Activated T-helper 2 cell treated with anti-CD3 and anti-CD28 coated beads, Interferon-gamma antibody, Interleukin-2, Interleukin-4, amounts not matched to agents 10 μg/mL and 5 μg/mL and 100 μg/mL, durations not matched to agents 14 hours and 24 hours and 36 hours (primary cell): ENCODE measurements at regions not wholly inside any gene's neighbourhood (a gene's known extent, or its start where the extent isn't known, plus 50 kb on each side); places are given as distances from the start of the nearest gene placed in this dataset.

Experiments
- DNase-seq: peaks from one replicate; pipeline ENCODE4 v3.0.0; 2021; ENCODE audit warnings: low spot score
- H3K27ac Mint-ChIP-seq: one replicate; pipeline ENCODE4 v1.8.0; 2021; ENCODE audit warnings: mixed read lengths
- H3K27me3 Mint-ChIP-seq: one replicate; pipeline ENCODE4 v1.8.0; 2021; ENCODE audit warnings: low read depth, mixed read lengths
- H3K36me3 Mint-ChIP-seq: one replicate; pipeline ENCODE4 v1.8.0; 2021; ENCODE audit warnings: low read depth, mixed read lengths
- H3K4me1 Mint-ChIP-seq: one replicate; pipeline ENCODE4 v1.8.0; 2021; ENCODE audit warnings: low read depth, mixed read lengths
- H3K4me3 Mint-ChIP-seq: one replicate; pipeline ENCODE4 v1.8.0; 2021; ENCODE audit warnings: low read depth, mild to moderate bottlenecking, moderate library complexity, mixed read lengths
- H3K9me3 Mint-ChIP-seq: one replicate; pipeline ENCODE4 v1.8.0; 2021; ENCODE audit warnings: mixed read lengths
- intact Hi-C: fragments of 100-400 bp; cut with micrococcal nuclease; formaldehyde crosslinking; loops from one replicate; pipeline ENCODE4 v1.15.1; 2023

- H3K4me1 Mint-ChIP-seq = no peaks in the 10 kb centered on the region
- no peak overlapping the region for H3K4me3 Mint-ChIP-seq
- no peaks in the 10 kb centered on the region for H3K27me3 Mint-ChIP-seq
- no peak for DNase-seq
- no peak overlapping the region for H3K27ac Mint-ChIP-seq
- H3K9me3 Mint-ChIP-seq = peaks cover 55% of the 10 kb centered on the region
- intact Hi-C loops = no loop called here
- H3K36me3 Mint-ChIP-seq = no peaks in the 10 kb centered on the region
These were observed 985.1 kb downstream of the DSC3 start for GRCh38 chr18:30057398-30057797.

GRCh38 chr18:30056528-30056927, 986.0 kb downstream of the DSC3 start:
- Mint-ChIP-seq H3K9me3 (peaks cover 48% of the 10 kb centered on the region), H3K36me3 (no peaks in the 10 kb centered on the region), H3K27me3 (no peaks in the 10 kb centered on the region), H3K27ac (no peak overlapping the region), H3K4me1 (no peaks in the 10 kb centered on the region), H3K4me3 (no peak overlapping the region)
- no peak for DNase-seq
- intact Hi-C loops = no loop called here

GRCh38 chr18:30044496-30044895, 998.0 kb downstream of the DSC3 start:
- Mint-ChIP-seq H3K36me3 (no peaks in the 10 kb centered on the region), H3K27ac (no peak overlapping the region), H3K27me3 (no peaks in the 10 kb centered on the region), H3K4me3 (no peak overlapping the region), H3K4me1 (no peaks in the 10 kb centered on the region), H3K9me3 (peaks cover 19% of the 10 kb centered on the region)
- DNase-seq = no peak
- intact Hi-C loops = no loop called here

GRCh38 chr18:30039201-30039600, 1003.3 kb downstream of the DSC3 start:
- Mint-ChIP-seq H3K9me3 (peaks cover 38% of the 10 kb centered on the region), H3K36me3 (no peaks in the 10 kb centered on the region), H3K4me1 (no peaks in the 10 kb centered on the region), H3K27me3 (no peaks in the 10 kb centered on the region), H3K27ac (no peak overlapping the region), H3K4me3 (no peak overlapping the region)
- no peak for DNase-seq
- intact Hi-C loops = no loop called here

GRCh38 chr18:30034818-30035217, 1007.7 kb downstream of the DSC3 start:
- Mint-ChIP-seq H3K36me3 (no peaks in the 10 kb centered on the region), H3K9me3 (peaks cover 44% of the 10 kb centered on the region), H3K4me1 (no peaks in the 10 kb centered on the region), H3K27ac (no peak overlapping the region), H3K4me3 (no peak overlapping the region), H3K27me3 (no peaks in the 10 kb centered on the region)
- no peak for DNase-seq
- intact Hi-C loops = no loop called here

- Mint-ChIP-seq H3K9me3 (peaks cover 40% of the 10 kb centered on the region), H3K27ac (no peak overlapping the region), H3K36me3 (no peaks in the 10 kb centered on the region), H3K4me1 (no peaks in the 10 kb centered on the region), H3K27me3 (no peaks in the 10 kb centered on the region), H3K4me3 (no peak overlapping the region)
- no peak for DNase-seq
- intact Hi-C loops = no loop called here
These were observed 1026.4 kb downstream of the DSC3 start for GRCh38 chr18:30016179-30016578.

- Mint-ChIP-seq H3K4me3 (no peak overlapping the region), H3K27ac (no peak overlapping the region), H3K4me1 (no peaks in the 10 kb centered on the region), H3K9me3 (peaks cover 21% of the 10 kb centered on the region), H3K27me3 (no peaks in the 10 kb centered on the region), H3K36me3 (no peaks in the 10 kb centered on the region)
- DNase-seq = no peak
- intact Hi-C loops = no loop called here
These were observed 1037.6 kb downstream of the DSC3 start for GRCh38 chr18:30004965-30005364.

- Mint-ChIP-seq H3K27ac (no peak overlapping the region), H3K27me3 (no peaks in the 10 kb centered on the region), H3K36me3 (no peaks in the 10 kb centered on the region), H3K4me1 (no peaks in the 10 kb centered on the region), H3K4me3 (no peak overlapping the region), H3K9me3 (peaks cover 38% of the 10 kb centered on the region)
- intact Hi-C loops = no loop called here
- DNase-seq = no peak
These were observed 1060.3 kb downstream of the DSC3 start for GRCh38 chr18:29982218-29982617.

GRCh38 chr18:29979881-29980280, 1062.7 kb downstream of the DSC3 start:
- Mint-ChIP-seq H3K4me1 (no peaks in the 10 kb centered on the region), H3K27ac (no peak overlapping the region), H3K27me3 (no peaks in the 10 kb centered on the region), H3K4me3 (no peak overlapping the region), H3K36me3 (no peaks in the 10 kb centered on the region), H3K9me3 (peaks cover 28% of the 10 kb centered on the region)
- intact Hi-C loops = no loop called here
- no peak for DNase-seq

GRCh38 chr18:29969876-29970275, 1072.7 kb downstream of the DSC3 start:
- Mint-ChIP-seq H3K4me3 (no peak overlapping the region), H3K36me3 (no peaks in the 10 kb centered on the region), H3K27ac (no peak overlapping the region), H3K4me1 (no peaks in the 10 kb centered on the region), H3K27me3 (no peaks in the 10 kb centered on the region), H3K9me3 (peaks cover 34% of the 10 kb centered on the region)
- DNase-seq = no peak
- intact Hi-C loops = no loop called here

- DNase-seq = no peak
- Mint-ChIP-seq H3K36me3 (no peaks in the 10 kb centered on the region), H3K27ac (no peak overlapping the region), H3K4me3 (no peak overlapping the region), H3K9me3 (peaks cover 21% of the 10 kb centered on the region), H3K27me3 (no peaks in the 10 kb centered on the region), H3K4me1 (no peaks in the 10 kb centered on the region)
- intact Hi-C loops = no loop called here
These were observed 1080.0 kb downstream of the DSC3 start for GRCh38 chr18:29962579-29962978.

GRCh38 chr18:29960539-29960938, 1082.0 kb downstream of the DSC3 start:
- Mint-ChIP-seq H3K9me3 (peaks cover 27% of the 10 kb centered on the region), H3K4me3 (no peak overlapping the region), H3K4me1 (no peaks in the 10 kb centered on the region), H3K27ac (no peak overlapping the region), H3K36me3 (no peaks in the 10 kb centered on the region), H3K27me3 (no peaks in the 10 kb centered on the region)
- intact Hi-C loops = no loop called here
- no peak for DNase-seq

GRCh38 chr18:29930231-29930630, 1112.3 kb downstream of the DSC3 start:
- intact Hi-C loops = no loop called here
- H3K4me1 Mint-ChIP-seq = no peaks in the 10 kb centered on the region

GRCh38 chr18:29928081-29928480, 1114.5 kb downstream of the DSC3 start:
- H3K9me3 Mint-ChIP-seq = peaks cover 34% of the 10 kb centered on the region
- H3K36me3 Mint-ChIP-seq = no peaks in the 10 kb centered on the region
- no peaks in the 10 kb centered on the region for H3K4me1 Mint-ChIP-seq
- H3K27ac Mint-ChIP-seq = no peak overlapping the region
- H3K4me3 Mint-ChIP-seq = no peak overlapping the region
- no peaks in the 10 kb centered on the region for H3K27me3 Mint-ChIP-seq
- intact Hi-C loops = no loop called here
- DNase-seq = no peak

More at GRCh38 chr18:29930231-29930630, 1112.3 kb downstream of the DSC3 start:
- no peaks in the 10 kb centered on the region for H3K36me3 Mint-ChIP-seq
- H3K4me3 Mint-ChIP-seq = no peak overlapping the region
- no peaks in the 10 kb centered on the region for H3K27me3 Mint-ChIP-seq
- H3K9me3 Mint-ChIP-seq = peaks cover 36% of the 10 kb centered on the region
- no peak overlapping the region for H3K27ac Mint-ChIP-seq
- no peak for DNase-seq
